ENCODE measurements at regions not wholly inside any gene's neighbourhood (a gene's known extent, or its start where the extent isn't known, plus 50 kb on each side); places are given as distances from the start of the nearest gene placed in this dataset.

GRCh38 chr10:83978681-83979383, 160.5 kb upstream of the GHITM start:
- no peak for TF ChIP-seq CTCF (IDR thresholded peaks at IDR 0.05; ENCODE audit: low read length)
- TF ChIP-seq EZH2phosphoT487 (IDR thresholded peaks at IDR 0.05; ENCODE audit: low read length), result no peak

Data from MM.1S (cell line).